ENCODE measurements at regions not wholly inside any gene's neighbourhood (a gene's known extent, or its start where the extent isn't known, plus 50 kb on each side); places are given as distances from the start of the nearest gene placed in this dataset.

DNA sequence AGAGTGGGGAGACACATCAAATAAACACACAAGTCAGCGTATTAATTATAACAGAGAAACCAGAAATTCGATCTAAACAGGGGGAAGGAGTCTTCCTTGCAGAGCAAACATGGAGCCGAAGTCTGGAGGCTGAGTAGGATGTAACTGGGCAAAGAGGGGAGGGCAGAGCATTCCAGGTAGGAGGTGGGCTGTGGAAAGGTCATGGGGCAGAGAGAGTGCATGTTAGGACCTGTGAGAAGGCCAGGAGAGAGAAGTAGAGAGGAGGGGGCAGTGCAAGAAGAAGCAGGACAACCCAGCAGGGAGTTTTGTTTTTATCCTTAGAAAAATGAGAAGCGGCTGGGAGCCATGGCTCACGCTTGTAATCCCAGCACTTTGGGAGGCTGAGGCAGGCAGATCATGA lies 130.8 kb upstream of the GPR26 start:
- TF ChIP-seq POLR2A (IDR thresholded peaks at IDR 0.05) = no peak
- TF ChIP-seq, protein P1, sequence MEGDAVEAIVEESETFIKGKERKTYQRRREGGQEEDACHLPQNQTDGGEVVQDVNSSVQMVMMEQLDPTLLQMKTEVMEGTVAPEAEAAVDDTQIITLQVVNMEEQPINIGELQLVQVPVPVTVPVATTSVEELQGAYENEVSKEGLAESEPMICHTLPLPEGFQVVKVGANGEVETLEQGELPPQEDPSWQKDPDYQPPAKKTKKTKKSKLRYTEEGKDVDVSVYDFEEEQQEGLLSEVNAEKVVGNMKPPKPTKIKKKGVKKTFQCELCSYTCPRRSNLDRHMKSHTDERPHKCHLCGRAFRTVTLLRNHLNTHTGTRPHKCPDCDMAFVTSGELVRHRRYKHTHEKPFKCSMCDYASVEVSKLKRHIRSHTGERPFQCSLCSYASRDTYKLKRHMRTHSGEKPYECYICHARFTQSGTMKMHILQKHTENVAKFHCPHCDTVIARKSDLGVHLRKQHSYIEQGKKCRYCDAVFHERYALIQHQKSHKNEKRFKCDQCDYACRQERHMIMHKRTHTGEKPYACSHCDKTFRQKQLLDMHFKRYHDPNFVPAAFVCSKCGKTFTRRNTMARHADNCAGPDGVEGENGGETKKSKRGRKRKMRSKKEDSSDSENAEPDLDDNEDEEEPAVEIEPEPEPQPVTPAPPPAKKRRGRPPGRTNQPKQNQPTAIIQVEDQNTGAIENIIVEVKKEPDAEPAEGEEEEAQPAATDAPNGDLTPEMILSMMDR (IDR thresholded peaks at IDR 0.05) = no peak
